ENCODE measurements at regions not wholly inside any gene's neighbourhood (a gene's known extent, or its start where the extent isn't known, plus 50 kb on each side); places are given as distances from the start of the nearest gene placed in this dataset.

- TF ChIP-seq CTCF (IDR thresholded peaks at IDR 0.05; ENCODE audit: poor library complexity, severe bottlenecking) (no peak), TAF1 (IDR thresholded peaks at IDR 0.05; ENCODE audit: low read depth) (no peak), POLR2AphosphoS5 (IDR thresholded peaks at IDR 0.05) (no peak)
Observed at GRCh38 chr11:120052196-120052775, 85.6 kb downstream of the TRIM29 start.
